HepG2 (cell line): ENCODE measurements at regions not wholly inside any gene's neighbourhood (a gene's known extent, or its start where the extent isn't known, plus 50 kb on each side); places are given as distances from the start of the nearest gene placed in this dataset.

Experiments
- ATAC-seq: fragments of 200-7000 bp; cut with Tn5 transposase; 3 replicates; pipeline ENCODE4 v1.9.1; 2020; ENCODE audit warnings: mild to moderate bottlenecking, moderate library complexity
- BruUV-seq: library from RNA; stranded (reverse); fragments of 400-500 nt; replicated peaks from 2 replicates; lab custom pipeline; 2021; lab: Mats Ljungman, UMichigan
- CTCF ChIA-PET: fragments of 300-600 bp; formaldehyde crosslinking; extraction: SDS; loops from one replicate; lab custom pipeline; 2021; ENCODE audit warnings: low total read pairs, inconsistent platforms, low intra/inter-chr PET ratio; lab: Yijun Ruan, JAX
- POLR2A ChIA-PET: fragments of 350-600 bp; sonication (Branson Sonifier 250); formaldehyde crosslinking; loops from one replicate; lab custom pipeline; 2020; ENCODE audit warnings: antibody characterized with exemption, inconsistent platforms; lab: Yijun Ruan, JAX
- DNase-seq: peaks from one replicate; pipeline ENCODE4 v3.0.0-alpha.2; 2015; ENCODE audit warnings: low spot score
- FAIRE-seq: peaks from 3 replicates; lab custom pipeline; 2011; peaks lifted over from hg19 to GRCh38; lab: Jason Lieb, UNC
- H2AFZ ChIP-seq: one replicate; pipeline ENCODE4 v1.6.1; 2011; ENCODE audit warnings: low read length, inconsistent platforms
- H3K27ac ChIP-seq: fragments of 300-600 bp; 3 replicates; pipeline ENCODE4 v1.8.0; 2011; ENCODE audit warnings: mixed run types, mild to moderate bottlenecking, mixed read lengths, low read length, inconsistent platforms; ENCODE audit not compliant: insufficient read depth; ENCODE audit errors: extremely low read length
- H3K27me3 ChIP-seq, 2 experiments: fragments of 200-600 bp in 1 of 2; 2 replicates in 1 of 2; 3 replicates in 1 of 2; pipeline versions ENCODE4 v1.6.0 to v1.8.0; 2011; ENCODE audit warnings: low read length in 2 of 2, mild to moderate bottlenecking in 2 of 2, moderate library complexity in 2 of 2, inconsistent platforms in 1 of 2; ENCODE audit not compliant: insufficient read depth in 2 of 2, control insufficient read depth in 1 of 2
- H3K36me3 ChIP-seq, 2 experiments: fragments of 200-600 bp in 1 of 2; replicated peaks in 1 of 2; 2 replicates in 1 of 2; 3 replicates in 1 of 2; pipeline versions ENCODE4 v1.5.1 to v1.8.0; 2011; ENCODE audit warnings: low read length in 2 of 2, inconsistent platforms in 1 of 2; ENCODE audit not compliant: insufficient read depth in 2 of 2, control insufficient read depth in 1 of 2
- H3K4me1 ChIP-seq: 2 replicates; pipeline ENCODE4 v1.5.1; 2012; ENCODE audit warnings: low read length, inconsistent platforms; ENCODE audit not compliant: insufficient read depth
- H3K4me2 ChIP-seq: 2 replicates; pipeline ENCODE4 v1.6.0; 2011; ENCODE audit warnings: low read depth, low read length, inconsistent platforms
- H3K4me3 ChIP-seq, 3 experiments: fragments of 200-600 bp in 1 of 3; sonication (generic), shearing (Covaris generic) in 1 of 3; replicated peaks in 1 of 3; 2 replicates each; pipeline ENCODE4 v1.5.1; 2011 to 2016; ENCODE audit warnings: low read length in 3 of 3, inconsistent platforms in 2 of 3, low read depth in 2 of 3, mild to moderate bottlenecking in 2 of 3, control low read depth in 1 of 3, mixed read lengths in 1 of 3; ENCODE audit not compliant: insufficient read depth in 1 of 3
- H3K79me2 ChIP-seq: one replicate; pipeline ENCODE4 v1.6.1; 2011; ENCODE audit warnings: low read length, inconsistent platforms; ENCODE audit not compliant: insufficient read depth
- H3K9ac ChIP-seq: 2 replicates; pipeline ENCODE4 v1.6.0; 2011; ENCODE audit warnings: mild to moderate bottlenecking, low read depth, low read length, inconsistent platforms; ENCODE audit not compliant: insufficient read depth
- H3K9me3 ChIP-seq: 2 replicates; pipeline ENCODE4 v1.5.1; 2012; ENCODE audit warnings: mild to moderate bottlenecking, low read length
- H4K20me1 ChIP-seq: 2 replicates; pipeline ENCODE4 v1.6.0; 2011; ENCODE audit warnings: inconsistent platforms, mild to moderate bottlenecking, low read length, moderate library complexity; ENCODE audit not compliant: insufficient read depth
- KAT2B ChIP-seq: fragments of 150-350 bp; IDR thresholded peaks from 2 replicates; pipeline ENCODE4 v1.6.1; 2014; ENCODE audit warnings: low read depth, low read length, borderline replicate concordance
- RAD51 ChIP-seq: fragments of 450-650 bp; IDR thresholded peaks from 2 replicates; pipeline ENCODE4 v1.6.1; 2016; ENCODE audit warnings: borderline replicate concordance
- UBTF ChIP-seq: sonication (generic); formaldehyde crosslinking; IDR thresholded peaks from 2 replicates; pipeline ENCODE4 v1.4.0; 2020; ENCODE audit warnings: mild to moderate bottlenecking, missing genetic modification reagents
- ZNF3 ChIP-seq: IDR thresholded peaks from 2 replicates; pipeline ENCODE4 v1.7.0; 2017; ENCODE audit warnings: inconsistent platforms
- ZNF317 ChIP-seq: sonication (generic); formaldehyde crosslinking; IDR thresholded peaks from 2 replicates; pipeline ENCODE4 v1.5.0; 2020; ENCODE audit warnings: mild to moderate bottlenecking, missing genetic modification reagents
- ZNF597 ChIP-seq: sonication (generic); formaldehyde crosslinking; IDR thresholded peaks from 2 replicates; pipeline ENCODE4 v1.5.0; 2020; ENCODE audit warnings: missing genetic modification reagents
- WGBS: methylation state at CpG from one replicate; pipeline ENCODE4 v1.1.6; 2017; ENCODE audit warnings: low lambda C conversion rate; 5-methylcytosine and 5-hydroxymethylcytosine counted together
- in situ Hi-C: cut with HindIII; loops from 2 replicates; pipeline ENCODE4 v1.10.0; 2017; ENCODE audit warnings: low pct_unique_long_range_greater_than_20kb; ENCODE audit not compliant: extremely low pct_ligation_motif_present
- intact Hi-C: fragments of 100-400 bp; cut with micrococcal nuclease; formaldehyde crosslinking; loops from one replicate; pipeline ENCODE4 v1.10.0; 2022; ENCODE audit not compliant: unreplicated experiment

- Histone ChIP-seq H3K27ac (no peak overlapping the region), H3K9me3 (no peaks in the 10 kb centered on the region), H3K27me3 (no peaks in the 10 kb centered on the region; a peak in 1 of 5 replicates), H3K4me3 (no peak overlapping the region), H3K4me2 (no peak overlapping the region), H2AFZ (no peak overlapping the region), H3K9ac (no peak overlapping the region), H3K36me3 (no peaks in the 10 kb centered on the region), H3K79me2 (no peaks in the 10 kb centered on the region), H3K4me1 (no peaks in the 10 kb centered on the region), H4K20me1 (no peaks in the 10 kb centered on the region)
- ATAC-seq (no peak), FAIRE-seq (no peak), DNase-seq (no peak)
- in situ Hi-C loops, result no loop called here
- CTCF ChIA-PET, result no interaction called here
- POLR2A ChIA-PET, result no interaction called here
- TF ChIP-seq ZNF3 (CRISPR knock-in tag), result no peak
- no peak for TF ChIP-seq ZNF317 (CRISPR knock-in tag)
- no peak for TF ChIP-seq UBTF
- TF ChIP-seq ZNF597, result no peak
- TF ChIP-seq RAD51, result no peak
- TF ChIP-seq KAT2B, result no peak
- 46% methylated on average over 20 of the region's 20 CpGs for WGBS
- intact Hi-C loops, result no loop called here
- no TSS peak for BruUV-seq
Measured at GRCh38 chr9:61670616-61671015, 480.8 kb downstream of the SPATA31A7 start.
